ENCODE measurements at regions not wholly inside any gene's neighbourhood (a gene's known extent, or its start where the extent isn't known, plus 50 kb on each side); places are given as distances from the start of the nearest gene placed in this dataset.
"Not testable (repeated sequence)": the region's sequence is repeated elsewhere in the genome, so short reads cannot be mapped to it uniquely, and the experiment has no call there.

GRCh38 chr6:146928503-146928902 is 275.7 kb upstream of the STXBP5 start:
- no peak for DNase-seq (ENCODE audit: extremely low read depth, low read depth)

GRCh38 chr6:146931214-146931613 is 273.0 kb upstream of the STXBP5 start:
- DNase-seq (ENCODE audit: extremely low read depth, low read depth) = no peak

DNA sequence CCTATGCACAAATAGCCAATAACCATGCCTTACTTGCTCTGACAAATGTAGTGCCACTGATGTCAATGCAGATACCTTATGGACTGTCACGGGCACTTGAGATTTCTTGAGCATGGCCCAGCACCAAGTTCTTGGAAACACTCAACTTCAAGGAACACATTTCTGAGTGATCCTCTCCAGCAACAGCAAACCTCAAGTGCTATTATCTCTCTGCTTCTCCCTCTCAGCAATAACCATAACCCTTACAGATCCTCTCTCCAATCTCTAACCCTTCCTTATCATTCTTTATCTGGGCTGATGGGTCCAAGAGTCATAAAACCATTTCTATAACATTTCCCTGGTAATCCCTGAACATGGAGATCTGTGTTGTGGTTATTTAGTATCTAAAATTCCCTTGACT is 266.9 kb upstream of the STXBP5 start:
- DNase-seq (ENCODE audit: extremely low read depth, low read depth) = no peak

- no peak for DNase-seq (ENCODE audit: extremely low read depth, low read depth)
These were observed 266.0 kb upstream of the STXBP5 start for GRCh38 chr6:146938266-146938665.

DNA sequence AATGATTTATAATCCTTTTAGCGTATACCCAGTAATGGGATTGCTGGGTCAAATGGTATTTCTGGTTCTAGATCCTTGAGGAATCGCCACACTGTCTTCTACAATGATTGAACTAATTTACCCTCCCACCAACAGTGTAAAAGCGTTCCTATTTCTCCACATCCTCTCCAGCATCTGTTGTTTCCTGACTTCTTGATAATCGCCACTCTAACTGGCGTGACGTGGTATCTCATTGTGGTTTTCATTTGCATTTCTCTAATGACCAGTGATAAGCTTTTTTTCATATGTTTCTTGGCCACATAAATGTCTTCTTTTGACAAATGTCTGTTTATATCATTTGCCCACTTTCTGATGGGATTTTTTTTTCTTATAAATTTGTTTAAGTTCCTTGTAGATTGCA is 264.8 kb upstream of the STXBP5 start:
- not testable (repeated sequence) for DNase-seq (ENCODE audit: extremely low read depth, low read depth)

DNA sequence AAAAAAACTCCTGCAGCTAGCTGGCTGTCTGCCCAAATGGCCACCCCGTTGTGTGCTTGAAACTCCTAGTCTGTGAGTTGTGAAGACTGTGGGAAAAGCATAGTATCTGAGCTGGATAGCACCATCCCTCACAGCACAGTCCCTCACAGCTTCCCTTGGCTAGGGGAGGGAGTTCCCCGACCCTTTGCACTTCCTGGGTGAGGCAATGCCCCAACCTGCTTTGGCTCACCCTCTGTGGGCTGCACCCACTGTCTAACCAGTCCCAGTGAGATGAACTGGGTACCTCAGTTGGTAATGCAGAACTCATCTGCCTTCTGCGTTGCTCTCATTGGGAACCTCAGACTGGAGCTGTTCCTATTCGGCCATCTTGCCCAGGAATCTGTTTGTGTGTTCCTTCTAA is 260.6 kb upstream of the STXBP5 start:
- no peak for DNase-seq (ENCODE audit: extremely low read depth, low read depth)

- no peak for DNase-seq (ENCODE audit: extremely low read depth, low read depth)
These were observed 260.1 kb upstream of the STXBP5 start for GRCh38 chr6:146944077-146944476.

GRCh38 chr6:146944809-146945208 is 259.4 kb upstream of the STXBP5 start:
- no peak for DNase-seq (ENCODE audit: extremely low read depth, low read depth)

GRCh38 chr6:146946559-146946958 is 257.7 kb upstream of the STXBP5 start:
- DNase-seq (ENCODE audit: extremely low read depth, low read depth) = no peak

GRCh38 chr6:146948790-146949342 is 255.4 kb upstream of the STXBP5 start:
- no peak for DNase-seq (ENCODE audit: extremely low read depth, low read depth)

- DNase-seq (ENCODE audit: extremely low read depth, low read depth) = no peak
These were observed 254.8 kb upstream of the STXBP5 start for GRCh38 chr6:146949425-146949824.

GRCh38 chr6:146950351-146950835 is 253.8 kb upstream of the STXBP5 start:
- no peak for DNase-seq (ENCODE audit: extremely low read depth, low read depth)

GRCh38 chr6:146955570-146955969 is 248.6 kb upstream of the STXBP5 start:
- DNase-seq (ENCODE audit: extremely low read depth, low read depth) = no peak

GRCh38 chr6:146957181-146958093 is 246.8 kb upstream of the STXBP5 start:
- no peak for DNase-seq (ENCODE audit: extremely low read depth, low read depth)

DNA sequence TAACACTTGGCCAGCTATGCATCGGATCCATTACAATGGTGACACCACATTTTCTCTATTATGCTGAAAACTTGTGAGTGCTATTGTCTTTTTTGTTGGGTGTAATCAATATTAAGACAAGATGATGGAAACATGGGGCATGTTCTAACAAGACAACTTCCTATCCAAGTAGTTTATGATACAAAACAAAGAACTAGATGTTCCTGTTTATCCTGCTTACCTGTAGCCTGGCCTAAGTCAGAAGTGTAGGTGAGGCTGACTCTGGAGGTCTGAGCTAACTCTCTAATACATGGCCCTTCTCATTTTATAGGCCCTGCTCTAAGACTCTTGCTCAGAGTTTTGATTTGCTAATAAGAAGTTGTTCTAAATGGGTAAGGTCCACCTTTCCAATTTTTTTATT is 242.4 kb upstream of the STXBP5 start:
- no peak for DNase-seq (ENCODE audit: extremely low read depth, low read depth)

- no peak for DNase-seq (ENCODE audit: extremely low read depth, low read depth)
These were observed 241.9 kb upstream of the STXBP5 start for GRCh38 chr6:146962329-146962728.

DNA sequence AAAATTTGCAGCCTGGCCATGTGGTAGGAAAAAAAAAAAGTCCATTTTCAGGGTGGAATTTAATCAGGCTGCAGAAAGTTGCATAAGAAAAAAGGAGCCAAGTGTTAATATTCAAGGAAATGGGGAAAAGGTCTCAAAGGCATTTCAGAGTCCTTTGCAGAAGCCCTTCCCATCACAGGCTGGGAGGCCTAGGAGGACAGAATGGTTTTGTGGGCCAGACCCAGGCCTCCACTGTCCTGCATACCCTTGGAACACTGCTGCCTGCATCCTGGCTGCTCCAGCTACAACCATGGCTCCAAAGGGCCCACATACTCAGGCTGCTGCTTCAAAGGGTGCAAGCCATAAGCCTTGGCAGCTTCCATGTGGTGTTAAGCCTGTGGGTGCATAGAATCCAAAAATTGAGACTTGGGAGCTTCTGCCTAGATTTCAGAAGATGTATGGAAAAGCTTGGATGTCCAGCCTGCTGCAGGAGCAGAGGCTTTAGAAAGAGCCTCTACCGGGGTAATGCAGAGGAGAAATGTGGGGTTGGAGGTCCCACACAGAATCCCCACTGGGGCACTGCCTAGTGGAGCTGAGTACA is 239.0 kb upstream of the STXBP5 start:
- no peak for DNase-seq (ENCODE audit: extremely low read depth, low read depth)

DNA sequence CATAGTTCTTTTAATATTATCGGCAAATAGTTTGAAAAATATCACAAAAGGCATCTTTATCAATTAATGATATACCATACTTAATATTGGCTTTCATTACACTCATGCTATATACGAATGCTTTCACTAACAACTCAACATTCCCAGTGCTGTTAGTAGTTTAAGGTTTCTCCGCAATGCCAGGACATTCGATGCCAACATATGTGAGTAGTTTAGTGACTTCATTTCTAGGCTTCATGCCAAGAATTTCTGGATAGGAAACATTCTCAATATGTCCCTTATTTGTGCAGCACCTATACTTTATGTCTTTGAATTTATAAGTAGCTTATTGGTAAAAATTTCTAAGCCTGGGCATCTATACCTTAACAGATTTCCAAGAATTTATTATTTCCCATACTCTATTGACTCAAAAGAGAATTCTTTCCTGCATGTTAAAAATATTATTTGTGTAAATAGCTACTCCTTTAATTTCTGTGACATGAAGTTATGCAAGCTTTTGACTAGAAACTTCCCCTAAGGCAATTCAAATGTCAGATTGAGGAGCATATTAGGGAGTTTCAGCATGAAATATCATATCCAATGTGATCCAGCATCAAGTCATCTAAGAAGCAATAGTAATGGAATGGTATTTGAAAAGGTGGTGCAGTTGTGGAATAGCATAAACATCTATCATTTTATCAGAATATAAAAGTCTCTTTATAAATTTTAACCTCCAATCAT is 236.0 kb upstream of the STXBP5 start:
- peak; percentile 27 for DNase-seq (ENCODE audit: extremely low read depth, low read depth)

- DNase-seq (ENCODE audit: extremely low read depth, low read depth) = no peak
These were observed 231.7 kb upstream of the STXBP5 start for GRCh38 chr6:146972546-146972945.

- DNase-seq (ENCODE audit: extremely low read depth, low read depth) = no peak
These were observed 229.9 kb upstream of the STXBP5 start for GRCh38 chr6:146974351-146974750.

DNA sequence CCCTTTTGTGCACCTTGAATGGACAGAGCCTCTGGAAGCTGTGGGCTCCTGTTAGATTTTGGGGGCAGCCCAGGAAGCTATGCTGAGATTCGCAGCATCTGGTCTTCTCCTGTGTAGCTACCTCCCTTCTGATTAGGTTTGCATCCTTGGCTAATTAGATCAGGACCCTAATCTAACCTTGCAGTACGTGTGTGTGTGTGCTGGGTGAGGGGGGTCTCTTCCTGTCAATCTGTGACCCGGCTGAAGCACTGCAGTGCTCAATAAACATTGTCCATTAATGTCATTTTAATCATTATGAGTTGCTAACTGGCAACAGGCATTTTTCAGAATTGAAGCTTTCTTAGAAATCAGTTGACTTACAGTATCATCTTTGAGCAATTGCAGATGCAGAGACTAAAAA is 229.1 kb upstream of the STXBP5 start:
- DNase-seq (ENCODE audit: extremely low read depth, low read depth) = no peak

All from NCI-H460 (cell line).